B cell (primary cell): ENCODE measurements at regions not wholly inside any gene's neighbourhood (a gene's known extent, or its start where the extent isn't known, plus 50 kb on each side); places are given as distances from the start of the nearest gene placed in this dataset.

Source experiments
- EZH2 ChIP-seq: IDR thresholded peaks from 2 replicates; pipeline ENCODE4 v1.6.1; 2012; ENCODE audit warnings: borderline replicate concordance, low read depth, mild to moderate bottlenecking, moderate library complexity, low read length; ENCODE audit not compliant: insufficient read depth, poor library complexity, severe bottlenecking
- TF ChIP-seq, protein P1 (sequence below): fragments of 200-600 bp; IDR thresholded peaks from one replicate; pipeline ENCODE4 v1.8.0; 2022; ENCODE audit warnings: antibody characterized with exemption, mild to moderate bottlenecking

DNA sequence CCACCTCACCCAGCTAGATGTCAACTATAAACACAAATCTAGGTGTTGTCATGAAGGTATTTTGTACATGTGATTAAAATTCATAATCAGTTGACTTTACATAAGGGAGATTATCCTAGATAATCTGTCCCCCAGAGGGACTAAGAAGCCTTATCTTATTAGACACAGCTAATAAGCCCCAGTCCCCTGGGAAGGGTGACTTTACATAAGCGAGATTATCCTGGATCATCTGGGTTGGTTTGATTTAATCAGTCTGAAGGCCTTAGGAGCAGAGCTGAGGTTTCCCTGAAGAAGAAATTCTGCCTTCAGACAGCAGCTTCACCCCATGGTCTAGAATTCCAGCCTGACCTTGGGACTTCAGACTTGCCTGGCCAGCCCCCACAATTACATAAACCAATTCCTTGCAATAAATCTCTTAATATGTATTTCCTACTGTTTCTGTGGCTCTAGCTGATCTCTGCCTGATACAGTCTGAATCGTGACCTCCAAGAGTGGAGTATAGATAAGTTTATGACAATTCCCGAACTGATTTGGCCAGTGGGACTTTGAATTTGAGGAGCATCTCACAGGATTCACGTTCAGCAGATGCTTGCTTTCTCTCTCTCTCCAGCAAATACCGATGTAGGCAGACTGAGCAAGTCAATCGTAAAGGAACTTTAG is 66.5 kb downstream of the MRPL46 start:
- TF ChIP-seq, protein P1, sequence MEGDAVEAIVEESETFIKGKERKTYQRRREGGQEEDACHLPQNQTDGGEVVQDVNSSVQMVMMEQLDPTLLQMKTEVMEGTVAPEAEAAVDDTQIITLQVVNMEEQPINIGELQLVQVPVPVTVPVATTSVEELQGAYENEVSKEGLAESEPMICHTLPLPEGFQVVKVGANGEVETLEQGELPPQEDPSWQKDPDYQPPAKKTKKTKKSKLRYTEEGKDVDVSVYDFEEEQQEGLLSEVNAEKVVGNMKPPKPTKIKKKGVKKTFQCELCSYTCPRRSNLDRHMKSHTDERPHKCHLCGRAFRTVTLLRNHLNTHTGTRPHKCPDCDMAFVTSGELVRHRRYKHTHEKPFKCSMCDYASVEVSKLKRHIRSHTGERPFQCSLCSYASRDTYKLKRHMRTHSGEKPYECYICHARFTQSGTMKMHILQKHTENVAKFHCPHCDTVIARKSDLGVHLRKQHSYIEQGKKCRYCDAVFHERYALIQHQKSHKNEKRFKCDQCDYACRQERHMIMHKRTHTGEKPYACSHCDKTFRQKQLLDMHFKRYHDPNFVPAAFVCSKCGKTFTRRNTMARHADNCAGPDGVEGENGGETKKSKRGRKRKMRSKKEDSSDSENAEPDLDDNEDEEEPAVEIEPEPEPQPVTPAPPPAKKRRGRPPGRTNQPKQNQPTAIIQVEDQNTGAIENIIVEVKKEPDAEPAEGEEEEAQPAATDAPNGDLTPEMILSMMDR = no peak
- no peak for TF ChIP-seq EZH2
